ENCODE measurements at regions not wholly inside any gene's neighbourhood (a gene's known extent, or its start where the extent isn't known, plus 50 kb on each side); places are given as distances from the start of the nearest gene placed in this dataset.

DNA sequence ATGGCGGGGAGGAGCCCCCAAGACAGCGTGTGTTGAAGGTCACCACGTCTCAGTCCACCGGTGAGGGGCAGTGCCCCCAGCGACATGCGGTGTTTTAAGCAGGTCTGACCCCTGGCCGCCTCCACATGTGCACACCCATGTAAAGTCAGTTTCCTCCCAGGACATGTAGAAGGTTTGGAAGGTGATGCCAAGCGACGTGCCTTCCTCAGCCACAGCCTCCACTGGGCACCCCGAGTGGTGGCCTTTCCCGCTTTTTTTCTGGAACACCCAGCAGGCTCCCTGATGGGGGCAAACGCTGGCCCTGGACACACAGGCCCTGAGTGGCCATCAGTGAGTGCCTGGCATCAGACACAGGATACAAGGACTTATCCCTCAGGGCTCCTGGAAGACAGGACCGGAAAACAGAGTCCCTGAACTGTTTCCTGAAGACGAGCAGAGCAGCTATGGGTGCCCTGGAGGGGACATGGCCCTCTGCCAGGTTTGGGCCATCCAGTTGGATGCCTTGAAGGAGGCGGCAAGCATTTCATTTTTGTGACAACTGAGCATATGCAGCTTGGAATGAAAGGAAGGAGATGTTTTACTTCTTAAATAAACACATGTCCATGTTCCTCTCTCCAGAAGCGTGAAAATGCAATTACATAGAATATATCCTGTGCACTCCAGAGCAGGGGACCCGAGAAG lies 275.8 kb upstream of the IRX2 start:
- WGBS, 2 donors: 66 to 68% methylated on average over 17 of the region's 17 CpGs
- FAIRE-seq: no peak

GRCh38 chr5:3026651-3027050 lies 275.2 kb upstream of the IRX2 start:
- no peak overlapping the region for H3K27ac ChIP-seq
- H3K27me3 ChIP-seq: no peaks in the 10 kb centered on the region
- no peak for FAIRE-seq
- 57% methylated on average over 7 of the region's 7 CpGs for WGBS, 2 donors
- intact Hi-C loops (cut with DNase I): no loop called here
- H3K36me3 ChIP-seq: no peaks in the 10 kb centered on the region
- H3K4me1 ChIP-seq: no peaks in the 10 kb centered on the region
- H3K4me3 ChIP-seq: no peak overlapping the region
- H3K9me3 ChIP-seq: no peaks in the 10 kb centered on the region
- no peak for ATAC-seq
- no peak for DNase-seq
- TF ChIP-seq CTCF (IDR thresholded peaks at IDR 0.05): no peak

More for the DNA sequence above, 275.8 kb upstream of the IRX2 start:
- Histone ChIP-seq H3K4me3 (no peak overlapping the region), H3K36me3 (no peaks in the 10 kb centered on the region), H3K4me1 (no peaks in the 10 kb centered on the region), H3K27me3 (no peaks in the 10 kb centered on the region), H3K27ac (no peak overlapping the region), H3K9me3 (no peaks in the 10 kb centered on the region)
- ATAC-seq: no peak
- TF ChIP-seq CTCF (IDR thresholded peaks at IDR 0.05): no peak
- intact Hi-C loops (cut with DNase I): no loop called here
- peak in 1 of 6 donors; percentile 44 for DNase-seq

GRCh38 chr5:3026099-3026498 lies 274.6 kb upstream of the IRX2 start:
- no peak for TF ChIP-seq CTCF (IDR thresholded peaks at IDR 0.05)
- 54 to 56% methylated on average over 9 of the region's 9 CpGs for WGBS, 2 donors
- no peaks in the 10 kb centered on the region for H3K4me1 ChIP-seq
- H3K27ac ChIP-seq: no peak overlapping the region
- H3K36me3 ChIP-seq: no peaks in the 10 kb centered on the region
- no peak for ATAC-seq
- intact Hi-C loops (cut with DNase I): no loop called here
- H3K9me3 ChIP-seq: no peaks in the 10 kb centered on the region
- H3K27me3 ChIP-seq: no peaks in the 10 kb centered on the region
- FAIRE-seq: no peak
- peak in 1 of 6 donors; percentile 32 for DNase-seq
- no peak overlapping the region for H3K4me3 ChIP-seq

DNA sequence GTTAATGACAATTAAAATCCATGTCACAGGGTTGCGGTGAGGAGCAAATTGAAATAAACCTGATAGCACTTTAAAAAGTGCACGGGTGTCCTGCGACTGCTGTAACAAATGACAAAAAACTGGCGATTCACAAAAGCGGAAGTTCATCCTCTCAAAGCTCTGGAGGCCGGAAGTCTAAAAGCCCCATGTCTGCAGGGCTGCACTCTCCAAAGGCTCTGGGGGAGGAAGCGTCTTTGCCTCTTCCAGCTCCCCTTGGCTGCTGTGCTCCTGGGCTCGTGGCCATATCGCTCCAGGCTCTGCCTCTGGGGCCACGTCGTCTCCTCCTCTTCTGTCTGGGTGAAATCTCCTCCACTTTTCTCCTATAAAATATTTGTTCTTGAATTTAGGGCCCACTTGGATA lies 273.9 kb upstream of the IRX2 start:
- H3K27ac ChIP-seq: no peak overlapping the region
- intact Hi-C loops (cut with DNase I): no loop called here
- H3K36me3 ChIP-seq: no peaks in the 10 kb centered on the region
- no peak for DNase-seq
- WGBS, 2 donors: 66 to 83% methylated on average over 11 of the region's 11 CpGs
- no peaks in the 10 kb centered on the region for H3K27me3 ChIP-seq
- FAIRE-seq: no peak
- H3K4me1 ChIP-seq: no peaks in the 10 kb centered on the region
- H3K4me3 ChIP-seq: no peak overlapping the region
- TF ChIP-seq CTCF (IDR thresholded peaks at IDR 0.05): no peak
- ATAC-seq: no peak
- no peaks in the 10 kb centered on the region for H3K9me3 ChIP-seq

DNA sequence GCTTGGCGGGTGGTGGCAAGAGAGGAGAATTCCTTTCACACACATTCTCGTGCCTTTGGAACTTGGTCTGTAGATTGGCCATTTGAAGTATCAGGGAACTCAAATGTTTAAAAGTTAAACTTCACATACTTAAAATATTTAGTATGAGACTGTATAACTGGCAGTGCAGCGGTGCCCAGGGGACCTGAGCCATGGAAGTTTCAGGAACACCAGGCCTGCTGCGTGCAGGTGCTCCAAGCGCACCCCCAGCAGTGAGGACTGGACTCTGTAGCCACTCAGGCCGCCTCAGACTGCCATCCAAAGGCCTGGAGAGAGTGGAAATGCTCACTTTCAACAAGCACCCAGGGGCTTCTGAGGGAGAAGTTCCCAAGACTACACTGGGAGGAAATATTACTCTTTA lies 273.5 kb upstream of the IRX2 start:
- DNase-seq (no peak), ATAC-seq (no peak), FAIRE-seq (no peak)
- Histone ChIP-seq H3K27ac (no peak overlapping the region), H3K27me3 (no peaks in the 10 kb centered on the region), H3K36me3 (no peaks in the 10 kb centered on the region), H3K4me3 (no peak overlapping the region), H3K4me1 (no peaks in the 10 kb centered on the region), H3K9me3 (no peaks in the 10 kb centered on the region)
- TF ChIP-seq CTCF (IDR thresholded peaks at IDR 0.05): no peak
- 61 to 67% methylated on average over 6 of the region's 6 CpGs for WGBS, 2 donors
- intact Hi-C loops (cut with DNase I): no loop called here

Data from pancreas (tissue), 10 donors.